ENCODE measurements at regions not wholly inside any gene's neighbourhood (a gene's known extent, or its start where the extent isn't known, plus 50 kb on each side); places are given as distances from the start of the nearest gene placed in this dataset.

DNA sequence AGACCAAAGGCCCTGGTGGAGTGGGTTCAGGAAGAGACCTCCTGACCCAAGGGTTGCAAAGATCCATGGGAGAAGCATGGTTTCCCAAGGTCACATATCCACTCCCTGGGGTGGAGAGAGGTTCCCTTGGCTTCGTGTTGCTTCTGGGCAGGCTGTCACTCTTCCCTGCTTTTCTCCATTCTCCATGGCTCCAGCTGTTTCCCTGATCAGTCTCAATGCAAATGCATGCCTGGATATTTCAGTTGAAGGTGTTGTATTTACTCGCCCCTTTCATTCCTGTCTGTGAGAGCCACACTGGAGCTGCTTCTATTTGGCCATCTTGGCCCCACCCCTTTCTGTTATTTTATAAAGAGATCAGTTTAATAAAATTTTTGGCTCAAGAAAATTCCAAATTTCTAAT is 95.0 kb upstream of the PLSCR4 start:
- Mint-ChIP-seq H3K36me3 (ENCODE audit: insufficient read depth, unreplicated experiment) (no peaks in the 10 kb centered on the region), H3K27ac (ENCODE audit: low read depth, unreplicated experiment) (no peak overlapping the region)
- TF ChIP-seq, protein P1, sequence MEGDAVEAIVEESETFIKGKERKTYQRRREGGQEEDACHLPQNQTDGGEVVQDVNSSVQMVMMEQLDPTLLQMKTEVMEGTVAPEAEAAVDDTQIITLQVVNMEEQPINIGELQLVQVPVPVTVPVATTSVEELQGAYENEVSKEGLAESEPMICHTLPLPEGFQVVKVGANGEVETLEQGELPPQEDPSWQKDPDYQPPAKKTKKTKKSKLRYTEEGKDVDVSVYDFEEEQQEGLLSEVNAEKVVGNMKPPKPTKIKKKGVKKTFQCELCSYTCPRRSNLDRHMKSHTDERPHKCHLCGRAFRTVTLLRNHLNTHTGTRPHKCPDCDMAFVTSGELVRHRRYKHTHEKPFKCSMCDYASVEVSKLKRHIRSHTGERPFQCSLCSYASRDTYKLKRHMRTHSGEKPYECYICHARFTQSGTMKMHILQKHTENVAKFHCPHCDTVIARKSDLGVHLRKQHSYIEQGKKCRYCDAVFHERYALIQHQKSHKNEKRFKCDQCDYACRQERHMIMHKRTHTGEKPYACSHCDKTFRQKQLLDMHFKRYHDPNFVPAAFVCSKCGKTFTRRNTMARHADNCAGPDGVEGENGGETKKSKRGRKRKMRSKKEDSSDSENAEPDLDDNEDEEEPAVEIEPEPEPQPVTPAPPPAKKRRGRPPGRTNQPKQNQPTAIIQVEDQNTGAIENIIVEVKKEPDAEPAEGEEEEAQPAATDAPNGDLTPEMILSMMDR (IDR thresholded peaks at IDR 0.05; ENCODE audit: unreplicated experiment), result no peak

DNA sequence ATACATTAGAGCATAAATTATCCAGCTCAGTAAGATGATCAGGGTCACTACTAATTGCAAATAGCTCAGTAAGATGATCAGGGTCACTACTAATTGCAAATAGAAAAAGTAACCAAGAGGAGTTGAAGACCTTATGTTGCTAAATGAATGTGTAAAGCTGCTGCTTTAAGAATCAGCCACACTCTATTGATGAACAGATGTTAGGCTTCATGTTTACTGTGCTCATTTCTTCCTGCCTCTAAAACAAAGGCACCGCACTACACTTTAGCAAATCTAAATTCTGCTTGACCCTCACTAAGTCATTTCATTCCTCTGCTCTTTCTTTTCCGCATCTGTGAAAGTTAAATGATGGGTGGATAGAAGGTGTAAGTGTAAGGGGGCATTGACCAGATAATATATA is 92.6 kb upstream of the PLSCR4 start:
- Mint-ChIP-seq H3K4me3 (ENCODE audit: unreplicated experiment) (no peak overlapping the region), H3K27ac (ENCODE audit: low read depth, unreplicated experiment) (no peak overlapping the region), H3K4me1 (ENCODE audit: insufficient read depth, unreplicated experiment) (no peaks in the 10 kb centered on the region), H3K9me3 (ENCODE audit: unreplicated experiment) (no peaks in the 10 kb centered on the region), H3K27me3 (ENCODE audit: insufficient read depth, unreplicated experiment) (no peaks in the 10 kb centered on the region), H3K36me3 (ENCODE audit: insufficient read depth, unreplicated experiment) (no peaks in the 10 kb centered on the region)
- no peak for DNase-seq (ENCODE audit: unreplicated experiment)
- TF ChIP-seq, protein P1 (IDR thresholded peaks at IDR 0.05; ENCODE audit: unreplicated experiment), result no peak
- ChIA-PET POLR2A (no interaction called here), CTCF (interaction anchor here (1.0 to 2.4 kb wide), 3 partner anchors 12 to 234 kb away, joined by 3 to 11 read pairs (median 3); no protein-coding TSS in a partner anchor)
- intact Hi-C loops (cut with micrococcal nuclease), result no loop called here
- BruUV-seq (replicated peaks), result no TSS peak

More for the DNA sequence above, 95.0 kb upstream of the PLSCR4 start:
- no peak for DNase-seq (ENCODE audit: unreplicated experiment)
- intact Hi-C loops (cut with micrococcal nuclease), result no loop called here
- no peaks in the 10 kb centered on the region for H3K27me3 Mint-ChIP-seq (ENCODE audit: insufficient read depth, unreplicated experiment)
- POLR2A ChIA-PET, result no interaction called here
- no TSS peak for BruUV-seq (replicated peaks)
- no peaks in the 10 kb centered on the region for H3K4me1 Mint-ChIP-seq (ENCODE audit: insufficient read depth, unreplicated experiment)
- H3K4me3 Mint-ChIP-seq (ENCODE audit: unreplicated experiment), result no peak overlapping the region
- no peaks in the 10 kb centered on the region for H3K9me3 Mint-ChIP-seq (ENCODE audit: unreplicated experiment)
- CTCF ChIA-PET, result interaction anchor here (0.6 kb wide), 1 partner anchor 47 kb away, joined by 3 read pairs; no protein-coding TSS in a partner anchor

- intact Hi-C loops (cut with micrococcal nuclease), result no loop called here
- Mint-ChIP-seq H3K4me3 (ENCODE audit: unreplicated experiment) (no peak overlapping the region), H3K27ac (ENCODE audit: low read depth, unreplicated experiment) (no peak overlapping the region), H3K27me3 (ENCODE audit: insufficient read depth, unreplicated experiment) (no peaks in the 10 kb centered on the region), H3K4me1 (ENCODE audit: insufficient read depth, unreplicated experiment) (no peaks in the 10 kb centered on the region), H3K36me3 (ENCODE audit: insufficient read depth, unreplicated experiment) (no peaks in the 10 kb centered on the region), H3K9me3 (ENCODE audit: unreplicated experiment) (no peaks in the 10 kb centered on the region)
- TF ChIP-seq, protein P1 (IDR thresholded peaks at IDR 0.05; ENCODE audit: unreplicated experiment), result no peak
- CTCF ChIA-PET, result interaction anchor here (1.0 to 2.4 kb wide), 2 partner anchors 15 to 234 kb away, joined by 3 to 11 read pairs; no protein-coding TSS in a partner anchor
- BruUV-seq (replicated peaks), result no TSS peak
- POLR2A ChIA-PET, result no interaction called here
- DNase-seq (ENCODE audit: unreplicated experiment), result no peak
Measured at GRCh38 chr3:146342989-146343388, 92.1 kb upstream of the PLSCR4 start.

DNA sequence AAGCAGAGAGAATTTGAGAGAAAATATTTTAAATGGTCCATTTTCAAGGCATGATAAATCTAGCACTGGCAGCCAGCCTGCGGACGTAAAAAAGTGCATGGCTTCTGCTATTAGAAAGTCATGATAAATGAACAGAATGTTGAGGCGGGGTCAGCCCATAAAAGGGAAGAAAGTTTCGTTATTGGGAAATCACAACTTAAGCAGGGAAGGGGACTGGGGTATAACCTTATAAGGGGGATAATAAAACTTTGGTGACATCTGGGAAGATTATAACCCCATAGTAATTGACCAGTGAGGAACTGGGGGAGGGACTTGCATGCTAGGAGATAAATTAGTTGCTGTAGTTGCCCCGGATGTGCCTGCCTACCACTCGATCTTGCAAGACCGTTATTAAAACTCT is 88.4 kb upstream of the PLSCR4 start:
- Mint-ChIP-seq H3K36me3 (ENCODE audit: insufficient read depth, unreplicated experiment) (no peaks in the 10 kb centered on the region), H3K4me3 (ENCODE audit: unreplicated experiment) (no peak overlapping the region), H3K9me3 (ENCODE audit: unreplicated experiment) (no peaks in the 10 kb centered on the region), H3K4me1 (ENCODE audit: insufficient read depth, unreplicated experiment) (no peaks in the 10 kb centered on the region), H3K27me3 (ENCODE audit: insufficient read depth, unreplicated experiment) (no peaks in the 10 kb centered on the region), H3K27ac (ENCODE audit: low read depth, unreplicated experiment) (no peak overlapping the region)
- POLR2A ChIA-PET, result no interaction called here
- CTCF ChIA-PET, result interaction anchor here (1.1 kb wide), 1 partner anchor 119 kb away, joined by 3 read pairs; no protein-coding TSS in a partner anchor
- intact Hi-C loops (cut with micrococcal nuclease), result no loop called here
- BruUV-seq (replicated peaks), result no TSS peak
- no peak for DNase-seq (ENCODE audit: unreplicated experiment)
- TF ChIP-seq, protein P1 (IDR thresholded peaks at IDR 0.05; ENCODE audit: unreplicated experiment), result no peak

All from MCF 10A (cell line).